ENCODE measurements at regions not wholly inside any gene's neighbourhood (a gene's known extent, or its start where the extent isn't known, plus 50 kb on each side); places are given as distances from the start of the nearest gene placed in this dataset.

- no peak for TF ChIP-seq CTCF (conservative IDR thresholded peaks at IDR 0.05 in 1 of 2, IDR thresholded peaks at IDR 0.05 in 1 of 2; ENCODE audit: low read depth in 1 of 2, low read length in 2 of 2)
- no peak for TF ChIP-seq EZH2 (IDR thresholded peaks at IDR 0.05; ENCODE audit: low read length, missing control alignments)
Observed at GRCh38 chr1:173128742-173129141, 78.0 kb upstream of the TNFSF18 start.

Measured in fibroblast of lung (primary cell).